GM13976 (cell line): ENCODE measurements at regions not wholly inside any gene's neighbourhood (a gene's known extent, or its start where the extent isn't known, plus 50 kb on each side); places are given as distances from the start of the nearest gene placed in this dataset.

Experiments used
- DNase-seq: peaks from one replicate; pipeline ENCODE4 v3.0.0; 2012; ENCODE audit warnings: low spot score
- in situ Hi-C: fragments of 300-500 bp; cut with MboI; formaldehyde crosslinking; loops from one replicate; pipeline ENCODE4 v1.12.0; 2022; ENCODE audit warnings: low sequenced_read_pairs, mixed read lengths, inconsistent platforms; ENCODE audit not compliant: unreplicated experiment
- TF ChIP-seq, protein P1 (sequence below): IDR thresholded peaks from 2 replicates; pipeline ENCODE4 v1.5.1; 2012; ENCODE audit warnings: borderline replicate concordance, mild to moderate bottlenecking; ENCODE audit not compliant: insufficient read depth; ENCODE audit errors: extremely low read depth, missing control alignments, control extremely low read depth

DNA sequence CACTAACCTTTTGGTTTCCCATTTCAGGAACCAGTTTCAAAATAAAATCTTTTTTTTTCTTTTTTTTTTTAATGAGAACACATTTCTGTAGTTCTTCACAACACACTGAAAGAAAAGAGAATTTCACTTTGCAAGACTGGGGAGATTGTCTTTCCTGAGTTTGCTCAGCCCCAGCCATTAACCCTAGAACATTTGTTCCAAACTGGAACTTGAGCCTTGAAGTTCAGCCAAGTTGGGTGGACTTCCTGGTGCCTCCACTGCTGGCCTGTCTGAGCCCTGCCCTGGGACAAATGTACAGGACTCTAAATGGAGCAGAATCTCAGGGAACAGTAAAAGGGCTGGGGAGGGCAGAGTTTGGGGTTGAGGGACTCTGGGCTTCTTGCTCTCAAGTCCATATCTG is 196.4 kb upstream of the LPP start:
- TF ChIP-seq, protein P1, sequence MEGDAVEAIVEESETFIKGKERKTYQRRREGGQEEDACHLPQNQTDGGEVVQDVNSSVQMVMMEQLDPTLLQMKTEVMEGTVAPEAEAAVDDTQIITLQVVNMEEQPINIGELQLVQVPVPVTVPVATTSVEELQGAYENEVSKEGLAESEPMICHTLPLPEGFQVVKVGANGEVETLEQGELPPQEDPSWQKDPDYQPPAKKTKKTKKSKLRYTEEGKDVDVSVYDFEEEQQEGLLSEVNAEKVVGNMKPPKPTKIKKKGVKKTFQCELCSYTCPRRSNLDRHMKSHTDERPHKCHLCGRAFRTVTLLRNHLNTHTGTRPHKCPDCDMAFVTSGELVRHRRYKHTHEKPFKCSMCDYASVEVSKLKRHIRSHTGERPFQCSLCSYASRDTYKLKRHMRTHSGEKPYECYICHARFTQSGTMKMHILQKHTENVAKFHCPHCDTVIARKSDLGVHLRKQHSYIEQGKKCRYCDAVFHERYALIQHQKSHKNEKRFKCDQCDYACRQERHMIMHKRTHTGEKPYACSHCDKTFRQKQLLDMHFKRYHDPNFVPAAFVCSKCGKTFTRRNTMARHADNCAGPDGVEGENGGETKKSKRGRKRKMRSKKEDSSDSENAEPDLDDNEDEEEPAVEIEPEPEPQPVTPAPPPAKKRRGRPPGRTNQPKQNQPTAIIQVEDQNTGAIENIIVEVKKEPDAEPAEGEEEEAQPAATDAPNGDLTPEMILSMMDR, result no peak
- DNase-seq, result no peak
- in situ Hi-C loops, result no loop called here

DNA sequence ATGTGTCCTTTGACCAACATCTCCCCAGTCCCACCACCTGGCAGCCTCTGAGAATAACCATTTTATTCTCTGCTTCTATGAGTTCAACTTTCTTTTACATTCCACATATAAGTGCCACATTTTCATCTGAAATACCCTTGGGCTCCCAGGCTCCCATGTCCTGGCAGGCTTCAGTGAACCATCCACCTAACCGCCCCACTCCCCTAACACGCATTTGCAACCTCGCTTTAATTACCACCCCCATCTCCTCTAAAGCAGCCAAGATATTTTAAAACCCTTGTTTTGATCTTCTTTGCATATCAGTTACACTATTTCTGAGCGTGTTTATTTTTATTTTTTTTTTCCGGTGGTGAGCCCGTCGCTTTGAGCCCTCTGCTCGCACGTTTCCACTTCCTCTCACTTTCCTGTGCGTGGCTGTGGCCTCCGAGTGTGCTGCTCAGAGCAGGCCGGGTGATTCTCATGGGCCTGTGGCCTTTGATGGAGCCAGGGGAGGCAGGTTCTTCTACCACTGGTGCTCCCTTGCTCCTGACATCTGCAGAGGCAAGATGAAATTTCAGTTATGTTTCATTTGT is 195.4 kb upstream of the LPP start:
- TF ChIP-seq, protein P1, result no peak
- DNase-seq, result no peak
- in situ Hi-C loops, result no loop called here

GRCh38 chr3:187960820-187961219 is 193.1 kb upstream of the LPP start:
- in situ Hi-C loops, result no loop called here
- TF ChIP-seq, protein P1, result no peak
- no peak for DNase-seq

DNA sequence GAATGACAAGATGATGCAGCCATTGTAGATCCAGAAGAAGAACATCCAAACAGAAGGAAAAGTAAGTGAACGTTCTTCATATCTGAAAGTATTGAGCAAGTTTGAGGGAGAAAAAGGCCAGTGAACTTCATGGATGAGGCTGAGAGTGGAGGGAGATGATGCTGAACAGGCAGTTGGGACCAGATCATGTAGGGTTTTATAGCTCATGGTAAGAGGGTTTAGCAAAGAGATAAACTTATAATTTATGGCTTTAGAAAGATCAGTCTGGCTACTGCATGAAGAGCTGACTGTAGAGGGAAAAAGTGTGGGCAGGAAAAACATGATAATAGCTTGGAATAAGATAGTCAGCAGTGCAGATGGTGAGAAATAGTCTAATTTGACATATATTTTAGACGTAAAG is 192.6 kb upstream of the LPP start:
- in situ Hi-C loops, result no loop called here
- no peak for DNase-seq
- TF ChIP-seq, protein P1, result no peak

GRCh38 chr3:187963003-187963676 is 190.8 kb upstream of the LPP start:
- no peak for DNase-seq
- in situ Hi-C loops, result no loop called here
- TF ChIP-seq, protein P1, result no peak

DNA sequence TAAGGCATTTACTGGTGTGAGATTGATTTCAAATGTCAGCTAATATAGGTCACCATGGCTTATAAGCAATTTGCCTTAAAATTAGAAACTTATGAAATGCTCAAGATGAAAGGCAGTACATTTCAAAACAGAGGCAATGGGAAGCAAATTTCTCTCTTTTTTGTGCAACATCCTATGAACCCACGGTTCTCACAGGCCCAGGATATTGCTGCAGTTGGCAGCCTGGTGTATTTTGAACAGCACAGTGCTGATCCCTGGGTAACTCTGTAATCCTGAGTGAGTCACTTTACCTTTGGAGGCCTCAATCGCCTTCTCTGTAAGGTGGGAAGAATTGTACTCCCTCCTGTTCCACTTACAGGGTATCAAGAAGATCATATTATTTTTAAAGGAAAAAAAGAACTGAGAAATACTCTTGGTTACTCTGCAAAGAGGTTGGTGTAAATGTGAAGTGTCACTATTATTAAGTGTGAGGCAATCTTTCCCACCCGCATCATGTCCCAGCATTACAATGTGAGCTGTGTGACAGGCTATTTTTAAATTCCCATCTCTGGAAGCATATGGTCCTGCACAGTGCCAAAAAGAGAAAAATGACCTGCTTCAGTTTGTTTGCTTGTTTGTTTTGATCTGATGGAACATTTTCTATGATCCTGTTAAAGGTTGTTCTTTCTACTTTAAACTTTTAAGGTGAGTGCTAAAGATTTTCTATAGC is 190.1 kb upstream of the LPP start:
- TF ChIP-seq, protein P1, result no peak
- in situ Hi-C loops, result no loop called here
- no peak for DNase-seq
